ENCODE measurements at regions not wholly inside any gene's neighbourhood (a gene's known extent, or its start where the extent isn't known, plus 50 kb on each side); places are given as distances from the start of the nearest gene placed in this dataset.

- DNase-seq (ENCODE audit: low read depth): no peak
Measured at GRCh38 chr2:236745420-236746210, 176.0 kb downstream of the ACKR3 start.

GRCh38 chr2:236746833-236747232, 177.2 kb downstream of the ACKR3 start:
- DNase-seq (ENCODE audit: low read depth): no peak

GRCh38 chr2:236747426-236747825, 177.8 kb downstream of the ACKR3 start:
- DNase-seq (ENCODE audit: low read depth): no peak

GRCh38 chr2:236747925-236748324, 178.3 kb downstream of the ACKR3 start:
- DNase-seq (ENCODE audit: low read depth): no peak

GRCh38 chr2:236748385-236748784, 178.8 kb downstream of the ACKR3 start:
- DNase-seq (ENCODE audit: low read depth): no peak

GRCh38 chr2:236748801-236749200, 179.2 kb downstream of the ACKR3 start:
- no peak for DNase-seq (ENCODE audit: low read depth)

GRCh38 chr2:236749346-236749745, 179.7 kb downstream of the ACKR3 start:
- no peak for DNase-seq (ENCODE audit: low read depth)

- DNase-seq (ENCODE audit: low read depth): no peak
Measured at GRCh38 chr2:236752096-236752495, 182.5 kb downstream of the ACKR3 start.

- no peak for DNase-seq (ENCODE audit: low read depth)
Measured at GRCh38 chr2:236753606-236754270, 184.1 kb downstream of the ACKR3 start.

- DNase-seq (ENCODE audit: low read depth): no peak
Measured at GRCh38 chr2:236754271-236754944, 184.8 kb downstream of the ACKR3 start.

- DNase-seq (ENCODE audit: low read depth): no peak
Measured at GRCh38 chr2:236755278-236755840, 185.7 kb downstream of the ACKR3 start.

- no peak for DNase-seq (ENCODE audit: low read depth)
Measured at GRCh38 chr2:236758406-236758805, 188.8 kb downstream of the ACKR3 start.

- DNase-seq (ENCODE audit: low read depth): no peak
Measured at GRCh38 chr2:236760246-236760645, 190.6 kb downstream of the ACKR3 start.

GRCh38 chr2:236761358-236761757, 191.7 kb downstream of the ACKR3 start:
- no peak for DNase-seq (ENCODE audit: low read depth)

- DNase-seq (ENCODE audit: low read depth): no peak
Measured at GRCh38 chr2:236762628-236763027, 193.0 kb downstream of the ACKR3 start.

- no peak for DNase-seq (ENCODE audit: low read depth)
Measured at GRCh38 chr2:236763857-236764256, 194.2 kb downstream of the ACKR3 start.

GRCh38 chr2:236764716-236765115, 195.1 kb downstream of the ACKR3 start:
- no peak for DNase-seq (ENCODE audit: low read depth)

GRCh38 chr2:236765478-236765877, 195.9 kb downstream of the ACKR3 start:
- no peak for DNase-seq (ENCODE audit: low read depth)

GRCh38 chr2:236766850-236767249, 197.2 kb downstream of the ACKR3 start:
- no peak for DNase-seq (ENCODE audit: low read depth)

- no peak for DNase-seq (ENCODE audit: low read depth)
Measured at GRCh38 chr2:236767941-236768340, 198.3 kb downstream of the ACKR3 start.

GRCh38 chr2:236768393-236769140, 198.9 kb downstream of the ACKR3 start:
- DNase-seq (ENCODE audit: low read depth): no peak
